Gastroesophageal sphincter (tissue), 4 donors: ENCODE measurements at regions not wholly inside any gene's neighbourhood (a gene's known extent, or its start where the extent isn't known, plus 50 kb on each side); places are given as distances from the start of the nearest gene placed in this dataset.

Experiments used
- ATAC-seq: fragments of 150-250 bp; one replicate; pipeline ENCODE4 v1.9.1; 2016; ENCODE audit warnings: mild to moderate bottlenecking, moderate library complexity
- H3K27ac ChIP-seq, 4 donors: fragments of 200-600 bp; sonication (generic) in 3 of 4; 1 replicate in 3 of 4; 2 replicates in 1 of 4; pipeline ENCODE4 v1.5.1; 2016 to 2019
- H3K27me3 ChIP-seq: fragments of 200-600 bp; sonication (generic); one replicate; pipeline ENCODE4 v1.5.1; 2019
- H3K36me3 ChIP-seq, 2 donors: fragments of 200-600 bp; sonication (generic); one replicate each; pipeline ENCODE4 v1.5.1; 2019; ENCODE audit warnings: control low read depth in 1 of 2
- H3K4me1 ChIP-seq, 3 donors: fragments of 200-600 bp; sonication (generic); 1 replicate in 2 of 3; 2 replicates in 1 of 3; pipeline ENCODE4 v1.5.1; 2016 to 2019; ENCODE audit warnings: control low read depth in 2 of 3
- H3K4me3 ChIP-seq, 2 donors: fragments of 200-600 bp; sonication (generic); one replicate each; pipeline ENCODE4 v1.5.1; 2019; ENCODE audit warnings: mild to moderate bottlenecking in 1 of 2, moderate library complexity in 1 of 2
- H3K9me3 ChIP-seq, 3 donors: fragments of 200-600 bp; sonication (generic); one replicate each; pipeline ENCODE4 v1.5.1; 2017 to 2019; ENCODE audit warnings: control low read depth in 2 of 3
- EP300 ChIP-seq: sonication (generic); formaldehyde crosslinking; IDR thresholded peaks from one replicate; pipeline ENCODE4 v1.6.1; 2017; ENCODE audit warnings: antibody characterized with exemption, mild to moderate bottlenecking
- POLR2A ChIP-seq, 2 donors: fragments of 450-650 bp; IDR thresholded peaks; one replicate each; pipeline ENCODE4 v1.6.1; 2017; ENCODE audit warnings: antibody characterized with exemption in 2 of 2, mild to moderate bottlenecking in 2 of 2, moderate library complexity in 1 of 2
- POLR2AphosphoS5 ChIP-seq: sonication (generic); formaldehyde crosslinking; IDR thresholded peaks from one replicate; pipeline ENCODE4 v1.6.1; 2017; ENCODE audit warnings: antibody characterized with exemption
- WGBS, 2 donors: methylation state at CpG; one replicate each; pipeline ENCODE4 v1.1.5; 2018; ENCODE audit warnings: low coverage in 1 of 2; 5-methylcytosine and 5-hydroxymethylcytosine counted together
- TF ChIP-seq, protein P1 (sequence below), 4 experiments: fragments of 200-600 bp in 2 of 4; fragments of 450-650 bp in 2 of 4; sonication (generic) in 1 of 4; IDR thresholded peaks; one replicate each; pipeline ENCODE4 v1.5.1; 2017 to 2019; ENCODE audit warnings: antibody characterized with exemption in 4 of 4, mild to moderate bottlenecking in 2 of 4, moderate library complexity in 2 of 4

DNA sequence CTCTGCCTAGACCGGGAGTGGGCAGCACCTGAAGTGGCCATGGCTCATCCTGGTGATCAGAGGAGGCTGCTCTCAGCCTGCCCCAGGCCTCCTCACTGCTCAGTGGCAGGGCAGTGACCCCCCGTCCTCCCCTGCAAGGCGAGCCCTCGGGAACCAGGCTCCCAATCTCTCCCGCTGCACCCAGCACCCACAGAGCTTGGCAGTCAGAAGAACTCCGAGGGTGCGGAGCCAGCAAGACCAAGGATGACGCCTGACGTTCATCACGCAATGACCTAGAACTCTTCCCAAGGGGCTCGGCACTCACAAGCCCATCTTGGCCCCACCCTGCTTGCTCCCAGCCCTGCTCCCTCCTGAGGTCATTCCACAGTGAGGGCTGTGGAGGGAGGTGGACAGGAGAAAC is 189.8 kb upstream of the SALL3 start:
- no peak overlapping the region for H3K4me3 ChIP-seq
- ATAC-seq = no peak
- H3K36me3 ChIP-seq = no peaks in the 10 kb centered on the region
- WGBS, 2 donors = 67% methylated on average over 1 of the region's 11 CpGs; no CpG with 5 or more reads in 1 of the 2 donors
- no peaks in the 10 kb centered on the region for H3K4me1 ChIP-seq
- H3K27me3 ChIP-seq = peaks cover 32% of the 10 kb centered on the region
- no peak for TF ChIP-seq EP300
- TF ChIP-seq POLR2A (IDR thresholded peaks at IDR 0.05) = no peak
- TF ChIP-seq POLR2AphosphoS5 = no peak
- TF ChIP-seq, protein P1, sequence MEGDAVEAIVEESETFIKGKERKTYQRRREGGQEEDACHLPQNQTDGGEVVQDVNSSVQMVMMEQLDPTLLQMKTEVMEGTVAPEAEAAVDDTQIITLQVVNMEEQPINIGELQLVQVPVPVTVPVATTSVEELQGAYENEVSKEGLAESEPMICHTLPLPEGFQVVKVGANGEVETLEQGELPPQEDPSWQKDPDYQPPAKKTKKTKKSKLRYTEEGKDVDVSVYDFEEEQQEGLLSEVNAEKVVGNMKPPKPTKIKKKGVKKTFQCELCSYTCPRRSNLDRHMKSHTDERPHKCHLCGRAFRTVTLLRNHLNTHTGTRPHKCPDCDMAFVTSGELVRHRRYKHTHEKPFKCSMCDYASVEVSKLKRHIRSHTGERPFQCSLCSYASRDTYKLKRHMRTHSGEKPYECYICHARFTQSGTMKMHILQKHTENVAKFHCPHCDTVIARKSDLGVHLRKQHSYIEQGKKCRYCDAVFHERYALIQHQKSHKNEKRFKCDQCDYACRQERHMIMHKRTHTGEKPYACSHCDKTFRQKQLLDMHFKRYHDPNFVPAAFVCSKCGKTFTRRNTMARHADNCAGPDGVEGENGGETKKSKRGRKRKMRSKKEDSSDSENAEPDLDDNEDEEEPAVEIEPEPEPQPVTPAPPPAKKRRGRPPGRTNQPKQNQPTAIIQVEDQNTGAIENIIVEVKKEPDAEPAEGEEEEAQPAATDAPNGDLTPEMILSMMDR (IDR thresholded peaks at IDR 0.05) = no peak
- no peaks in the 10 kb centered on the region for H3K9me3 ChIP-seq
- no peak overlapping the region for H3K27ac ChIP-seq

DNA sequence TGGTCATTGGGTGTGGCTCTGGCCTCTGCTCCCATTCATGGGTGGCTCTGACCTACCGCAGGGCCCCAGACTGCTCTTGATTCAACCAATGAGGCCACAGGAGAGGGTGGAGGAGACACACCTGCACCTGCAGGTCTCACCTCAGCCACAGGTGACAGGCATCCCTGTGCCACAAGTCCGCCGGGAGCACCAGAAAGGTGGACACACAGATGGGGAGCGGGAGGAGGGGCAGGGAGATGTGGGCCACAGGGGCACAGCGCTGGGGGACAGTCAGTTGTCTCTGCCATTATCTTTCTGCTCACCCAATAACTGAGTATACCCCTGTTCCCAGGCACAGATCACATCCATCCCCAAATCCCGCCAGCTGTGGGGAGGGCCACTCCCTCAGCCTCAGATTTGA is 189.1 kb upstream of the SALL3 start:
- no peak for TF ChIP-seq EP300
- TF ChIP-seq POLR2AphosphoS5 = no peak
- no peak for TF ChIP-seq POLR2A (IDR thresholded peaks at IDR 0.05)
- TF ChIP-seq, protein P1 (IDR thresholded peaks at IDR 0.05) = no peak
- WGBS, 2 donors = 100% methylated on average over 1 of the region's 6 CpGs; no CpG with 5 or more reads in 1 of the 2 donors
- no peaks in the 10 kb centered on the region for H3K9me3 ChIP-seq
- H3K27me3 ChIP-seq = peaks cover 32% of the 10 kb centered on the region
- no peak overlapping the region for H3K4me3 ChIP-seq
- H3K27ac ChIP-seq = no peak overlapping the region
- ATAC-seq = no peak
- H3K4me1 ChIP-seq = no peaks in the 10 kb centered on the region
- H3K36me3 ChIP-seq = no peaks in the 10 kb centered on the region

DNA sequence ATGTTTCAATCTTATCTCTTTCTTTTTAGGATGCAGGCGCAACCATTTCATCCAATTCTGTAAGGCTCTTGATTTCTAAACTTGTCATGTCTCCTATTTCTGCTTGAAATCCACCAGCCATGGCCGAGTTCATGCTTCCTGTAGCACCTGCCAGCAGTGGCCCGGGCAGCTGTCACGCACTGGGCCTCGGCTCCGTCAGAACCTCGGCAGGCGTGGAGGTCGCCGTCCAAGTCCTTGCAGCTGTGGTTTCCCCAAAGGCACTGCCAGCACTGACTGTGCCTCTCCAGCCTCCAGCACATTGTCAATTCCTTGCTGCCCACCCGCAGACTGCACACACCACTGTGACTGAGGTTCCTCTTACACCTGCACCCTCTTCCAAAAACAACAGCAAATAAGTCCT is 188.7 kb upstream of the SALL3 start:
- WGBS, 2 donors = 72 to 93% methylated on average over 4 to 11 of the region's 11 CpGs
- TF ChIP-seq POLR2A (IDR thresholded peaks at IDR 0.05) (no peak), POLR2AphosphoS5 (no peak), EP300 (no peak)
- Histone ChIP-seq H3K9me3 (no peaks in the 10 kb centered on the region), H3K27ac (no peak overlapping the region), H3K36me3 (no peaks in the 10 kb centered on the region), H3K4me1 (no peaks in the 10 kb centered on the region), H3K27me3 (peaks cover 32% of the 10 kb centered on the region), H3K4me3 (no peak overlapping the region)
- no peak for ATAC-seq

DNA sequence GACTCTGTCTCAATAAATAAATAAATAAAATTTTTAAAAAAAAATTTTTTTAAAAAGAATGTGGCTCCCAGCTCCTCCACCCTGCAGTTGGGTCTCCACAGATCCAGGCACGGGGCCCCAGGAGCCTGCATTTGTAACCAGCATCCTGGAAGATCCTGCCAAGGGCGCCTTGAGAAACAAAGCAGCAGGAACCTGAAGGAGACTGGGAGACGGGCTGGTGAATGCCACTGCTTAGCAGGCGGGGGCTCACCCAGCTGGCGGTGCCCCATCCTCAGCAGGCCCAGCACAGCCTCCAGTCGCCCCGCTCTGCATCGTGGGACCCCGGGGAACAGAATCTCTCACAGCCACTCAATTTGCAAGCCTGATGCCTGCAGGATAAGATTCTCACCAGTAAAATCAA is 187.5 kb upstream of the SALL3 start:
- no peak overlapping the region for H3K4me3 ChIP-seq
- peaks cover 28% of the 10 kb centered on the region for H3K27me3 ChIP-seq
- no peaks in the 10 kb centered on the region for H3K36me3 ChIP-seq
- 81 to 91% methylated on average over 6 to 7 of the region's 9 CpGs for WGBS, 2 donors
- no peak overlapping the region for H3K27ac ChIP-seq
- no peaks in the 10 kb centered on the region for H3K9me3 ChIP-seq
- ATAC-seq = no peak
- H3K4me1 ChIP-seq = no peaks in the 10 kb centered on the region
- TF ChIP-seq POLR2AphosphoS5 (no peak), EP300 (no peak), POLR2A (IDR thresholded peaks at IDR 0.05) (no peak)
- TF ChIP-seq, protein P1 (IDR thresholded peaks at IDR 0.05) = no peak

DNA sequence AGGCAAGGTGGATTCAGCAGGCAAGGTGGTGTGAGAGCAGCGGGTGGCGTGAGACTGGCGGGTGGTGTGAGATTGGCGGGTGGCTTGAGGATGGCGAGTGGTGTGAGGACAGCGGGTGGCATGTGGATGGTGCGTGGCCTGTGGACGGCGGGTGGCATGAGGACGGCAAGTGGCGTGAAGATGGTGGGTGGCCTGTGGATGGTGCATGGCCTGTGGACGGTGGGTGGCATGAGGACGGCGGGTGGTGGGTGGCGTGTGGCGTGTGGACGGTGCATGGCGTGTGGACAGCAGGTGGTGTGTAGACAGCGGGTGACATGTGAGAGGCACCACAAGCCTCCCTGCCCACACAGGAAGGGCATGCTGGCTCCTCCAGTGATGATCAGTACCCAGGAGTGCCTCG is 186.9 kb upstream of the SALL3 start:
- TF ChIP-seq, protein P1 (IDR thresholded peaks at IDR 0.05) = no peak
- no peak for TF ChIP-seq POLR2A (IDR thresholded peaks at IDR 0.05)
- no peak for TF ChIP-seq POLR2AphosphoS5
- no peak for TF ChIP-seq EP300
- 91 to 98% methylated on average over 8 to 13 of the region's 20 CpGs for WGBS, 2 donors
- no peaks in the 10 kb centered on the region for H3K9me3 ChIP-seq
- no peaks in the 10 kb centered on the region for H3K4me1 ChIP-seq
- H3K27me3 ChIP-seq = peaks cover 23% of the 10 kb centered on the region
- no peak for ATAC-seq
- no peak overlapping the region for H3K4me3 ChIP-seq
- no peaks in the 10 kb centered on the region for H3K36me3 ChIP-seq
- no peak overlapping the region for H3K27ac ChIP-seq
